Adipocyte (in vitro differentiated cells): ENCODE measurements at regions not wholly inside any gene's neighbourhood (a gene's known extent, or its start where the extent isn't known, plus 50 kb on each side); places are given as distances from the start of the nearest gene placed in this dataset.

Experiments
- DNase-seq: peaks from one replicate; pipeline ENCODE4 v3.0.0-alpha.2; 2015; ENCODE audit warnings: low read depth
- H3K27me3 ChIP-seq: replicated peaks from 2 replicates; pipeline ENCODE4 v1.7.0; 2013; ENCODE audit warnings: mild to moderate bottlenecking, low read length, moderate library complexity; ENCODE audit not compliant: control insufficient read depth, insufficient read depth
- H3K36me3 ChIP-seq: 2 replicates; pipeline ENCODE4 v1.7.0; 2013; ENCODE audit warnings: low read length, mild to moderate bottlenecking, moderate library complexity; ENCODE audit not compliant: control insufficient read depth, insufficient read depth, severe bottlenecking
- H3K4me1 ChIP-seq: 2 replicates; pipeline ENCODE4 v1.7.0; 2013; ENCODE audit warnings: mild to moderate bottlenecking, low read length, moderate library complexity; ENCODE audit not compliant: control insufficient read depth, insufficient read depth
- H3K4me3 ChIP-seq: 2 replicates; pipeline ENCODE4 v1.7.0; 2013; ENCODE audit warnings: mild to moderate bottlenecking, low read length, moderate library complexity
- H3K9ac ChIP-seq: 2 replicates; pipeline ENCODE4 v1.7.0; 2013; ENCODE audit warnings: mild to moderate bottlenecking, low read length, moderate library complexity
- H3K9me3 ChIP-seq: 2 replicates; pipeline ENCODE4 v1.7.0; 2013; ENCODE audit warnings: mild to moderate bottlenecking, low read length, moderate library complexity; ENCODE audit not compliant: control insufficient read depth

GRCh38 chr7:106606120-106606519 is 54.8 kb downstream of the CCDC71L start:
- DNase-seq = no peak
- Histone ChIP-seq H3K36me3 (no peaks in the 10 kb centered on the region), H3K4me3 (no peak overlapping the region), H3K27me3 (no peaks in the 10 kb centered on the region), H3K9ac (no peak overlapping the region), H3K9me3 (no peaks in the 10 kb centered on the region), H3K4me1 (peaks cover 25% of the 10 kb centered on the region)

DNA sequence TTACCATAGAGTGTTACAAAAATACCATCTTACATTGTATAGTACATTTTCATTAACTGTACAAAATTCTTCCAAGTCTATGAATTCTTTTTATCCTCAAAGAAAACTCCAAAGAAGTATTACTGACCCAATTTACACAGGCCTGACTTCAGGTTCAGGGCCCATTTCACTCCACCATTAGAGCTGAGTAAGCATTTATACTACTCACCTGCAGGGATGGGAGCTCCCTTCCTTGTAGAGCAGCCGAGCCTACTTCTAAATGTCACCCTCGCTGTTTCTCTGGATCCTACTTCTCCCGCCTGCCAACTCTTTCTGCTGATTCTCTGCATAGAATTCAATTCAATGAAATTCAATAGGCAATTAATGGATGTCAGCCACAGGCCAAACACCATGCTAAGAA is 56.0 kb downstream of the CCDC71L start:
- H3K4me3 ChIP-seq = no peak overlapping the region
- H3K4me1 ChIP-seq = peaks cover 23% of the 10 kb centered on the region
- H3K9me3 ChIP-seq = no peaks in the 10 kb centered on the region
- no peaks in the 10 kb centered on the region for H3K36me3 ChIP-seq
- no peaks in the 10 kb centered on the region for H3K27me3 ChIP-seq
- no peak overlapping the region for H3K9ac ChIP-seq
- DNase-seq = no peak

DNA sequence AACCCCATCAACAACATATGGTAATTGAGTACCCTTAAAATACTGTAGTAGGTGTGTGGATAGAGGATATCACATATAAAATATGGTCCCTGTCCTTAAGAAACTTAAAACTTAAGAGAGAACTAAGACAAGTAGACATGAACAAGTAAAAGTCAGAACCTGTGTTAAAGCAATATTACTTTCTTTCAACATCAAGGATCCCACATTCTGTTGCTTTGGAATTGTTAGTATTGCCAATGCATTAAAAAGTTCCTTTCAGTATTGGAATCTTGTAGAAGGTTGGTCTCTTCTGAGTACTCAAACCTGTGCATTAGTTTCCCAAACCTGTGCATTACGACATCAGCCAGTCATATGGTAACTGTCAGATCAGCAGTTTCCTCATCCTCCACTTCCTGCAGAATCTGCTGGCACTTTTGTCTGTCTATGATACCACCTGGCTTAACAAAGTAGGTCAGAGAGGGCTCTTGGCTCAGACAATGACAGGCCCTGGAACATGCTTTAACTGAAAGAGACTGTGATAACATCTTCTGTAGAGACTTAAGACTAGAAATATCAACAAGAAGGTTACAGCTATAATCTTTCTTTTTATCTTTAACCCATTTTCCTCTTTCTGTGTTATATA is 56.5 kb downstream of the CCDC71L start:
- Histone ChIP-seq H3K27me3 (no peaks in the 10 kb centered on the region), H3K4me3 (no peak overlapping the region), H3K9ac (no peak overlapping the region), H3K36me3 (no peaks in the 10 kb centered on the region), H3K4me1 (peaks cover 17% of the 10 kb centered on the region), H3K9me3 (no peaks in the 10 kb centered on the region)
- DNase-seq = no peak

DNA sequence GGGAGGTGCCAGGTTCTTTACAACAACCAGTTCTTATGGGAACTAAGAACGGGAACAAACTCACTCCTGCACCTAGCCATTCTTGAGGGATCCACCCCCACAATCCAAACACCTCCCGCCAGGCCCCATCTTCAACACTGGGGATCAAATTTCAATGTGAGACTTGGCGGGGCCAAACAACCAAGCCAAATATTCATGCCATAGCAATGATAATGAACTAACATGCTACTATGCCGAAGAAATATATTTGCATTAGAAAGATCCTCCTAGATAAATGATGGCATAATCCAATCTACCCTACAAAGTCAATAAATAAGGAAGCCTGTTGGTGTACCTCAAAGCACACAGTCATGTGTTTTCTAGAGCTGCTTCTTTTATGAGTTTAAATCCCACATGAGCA is 57.6 kb downstream of the CCDC71L start:
- H3K4me1 ChIP-seq = peaks cover 6% of the 10 kb centered on the region
- no peaks in the 10 kb centered on the region for H3K27me3 ChIP-seq
- H3K9ac ChIP-seq = no peak overlapping the region
- no peaks in the 10 kb centered on the region for H3K9me3 ChIP-seq
- DNase-seq = no peak
- H3K4me3 ChIP-seq = no peak overlapping the region
- H3K36me3 ChIP-seq = no peaks in the 10 kb centered on the region

DNA sequence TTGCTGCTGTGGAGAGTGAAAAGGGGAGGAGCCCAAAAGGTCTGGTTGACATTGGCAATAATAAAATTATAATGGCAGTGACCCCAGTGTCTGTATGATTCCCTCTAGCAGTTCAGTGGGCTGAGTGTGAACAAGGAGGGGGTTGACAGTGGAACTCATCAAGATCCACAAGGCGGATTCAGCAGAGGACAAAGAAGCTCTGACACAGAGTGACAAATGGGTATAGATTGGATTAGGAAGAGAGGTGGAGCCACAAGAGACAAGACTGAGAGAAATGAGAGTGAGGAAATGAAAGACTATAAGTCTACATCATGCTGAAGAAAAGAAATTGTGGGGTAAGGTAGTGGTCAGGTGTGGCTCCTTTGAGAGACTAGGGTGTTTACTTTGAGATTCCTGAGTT is 58.9 kb downstream of the CCDC71L start:
- no peak for DNase-seq
- H3K27me3 ChIP-seq = no peaks in the 10 kb centered on the region
- no peak overlapping the region for H3K4me3 ChIP-seq
- H3K4me1 ChIP-seq = peaks cover 9% of the 10 kb centered on the region
- no peaks in the 10 kb centered on the region for H3K36me3 ChIP-seq
- H3K9me3 ChIP-seq = no peaks in the 10 kb centered on the region
- H3K9ac ChIP-seq = no peak overlapping the region

- no peaks in the 10 kb centered on the region for H3K27me3 ChIP-seq
- no peak overlapping the region for H3K4me3 ChIP-seq
- no peak for DNase-seq
- H3K36me3 ChIP-seq = no peaks in the 10 kb centered on the region
- peaks cover 9% of the 10 kb centered on the region for H3K4me1 ChIP-seq
- H3K9ac ChIP-seq = no peak overlapping the region
- H3K9me3 ChIP-seq = no peaks in the 10 kb centered on the region
These were observed 60.2 kb downstream of the CCDC71L start for GRCh38 chr7:106600569-106601373.

DNA sequence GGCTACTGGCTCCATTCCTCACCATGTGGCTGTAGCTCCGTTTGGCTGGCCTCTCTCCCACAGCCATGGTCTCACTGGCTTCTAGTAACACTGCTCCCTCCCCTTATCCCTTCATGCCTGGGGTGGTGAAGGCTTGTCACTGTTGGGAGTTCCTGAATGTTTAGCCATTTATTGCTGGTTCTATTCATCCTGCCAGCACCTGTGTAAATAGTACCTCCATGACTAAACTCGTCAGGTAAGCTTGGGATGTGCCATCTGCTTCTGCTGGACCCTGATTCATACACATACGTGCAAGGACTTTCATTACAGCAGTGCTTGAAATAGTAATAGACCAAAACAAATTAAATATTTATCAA is 61.6 kb downstream of the CCDC71L start:
- no peak overlapping the region for H3K4me3 ChIP-seq
- H3K9ac ChIP-seq = no peak overlapping the region
- no peaks in the 10 kb centered on the region for H3K9me3 ChIP-seq
- DNase-seq = no peak
- peaks cover 9% of the 10 kb centered on the region for H3K4me1 ChIP-seq
- no peaks in the 10 kb centered on the region for H3K27me3 ChIP-seq
- H3K36me3 ChIP-seq = no peaks in the 10 kb centered on the region

- peaks cover 9% of the 10 kb centered on the region for H3K4me1 ChIP-seq
- peak; percentile 65 for DNase-seq
- H3K9me3 ChIP-seq = no peaks in the 10 kb centered on the region
- peak overlapping the region; percentile 69 for H3K4me3 ChIP-seq
- no peaks in the 10 kb centered on the region for H3K27me3 ChIP-seq
- peak overlapping the region; percentile 70 for H3K9ac ChIP-seq
- no peaks in the 10 kb centered on the region for H3K36me3 ChIP-seq
These were observed 62.2 kb downstream of the CCDC71L start for GRCh38 chr7:106598663-106599342.

DNA sequence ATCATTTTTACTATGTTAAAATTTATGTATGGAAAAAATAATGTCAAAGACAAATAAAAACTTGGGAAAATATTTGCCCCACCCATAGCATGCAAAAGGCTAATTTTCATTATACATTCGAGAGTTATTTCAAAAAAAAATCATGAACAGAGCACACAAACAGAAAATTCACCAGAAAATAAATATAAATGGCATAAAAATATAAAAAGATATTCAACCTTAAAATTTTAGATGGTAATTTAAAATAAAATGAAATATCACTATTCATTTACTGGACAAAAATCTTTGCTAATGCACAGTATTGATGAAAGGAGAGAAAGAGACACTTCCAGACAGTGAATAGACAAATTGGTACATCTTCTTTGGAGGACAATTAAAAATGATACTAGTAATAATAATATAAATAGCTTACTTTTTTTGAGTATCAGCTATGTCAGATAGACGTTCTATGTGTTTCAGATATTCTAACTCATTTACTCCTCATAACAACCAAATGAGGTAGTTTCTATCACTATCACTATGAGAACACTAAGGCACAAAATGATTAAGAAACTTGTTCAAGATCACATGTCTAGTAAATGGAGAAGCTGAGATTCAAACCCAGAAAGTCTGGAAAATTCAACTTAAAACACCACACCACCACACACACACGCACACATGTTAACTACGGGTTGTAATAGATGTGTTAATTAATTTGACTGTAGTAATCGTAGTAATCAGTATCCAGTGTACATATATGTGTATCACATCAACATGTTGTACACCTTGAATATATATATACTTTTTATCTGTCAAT is 63.0 kb downstream of the CCDC71L start:
- H3K9me3 ChIP-seq = no peaks in the 10 kb centered on the region
- H3K9ac ChIP-seq = peak overlapping the region; percentile 70
- no peaks in the 10 kb centered on the region for H3K27me3 ChIP-seq
- no peaks in the 10 kb centered on the region for H3K36me3 ChIP-seq
- DNase-seq = no peak
- peak overlapping the region; percentile 69 for H3K4me3 ChIP-seq
- H3K4me1 ChIP-seq = peaks cover 14% of the 10 kb centered on the region

GRCh38 chr7:106597014-106597413 is 63.9 kb downstream of the CCDC71L start:
- no peak for DNase-seq
- Histone ChIP-seq H3K27me3 (no peaks in the 10 kb centered on the region), H3K9me3 (no peaks in the 10 kb centered on the region), H3K9ac (no peak overlapping the region), H3K36me3 (no peaks in the 10 kb centered on the region), H3K4me1 (peaks cover 14% of the 10 kb centered on the region), H3K4me3 (no peak overlapping the region)

DNA sequence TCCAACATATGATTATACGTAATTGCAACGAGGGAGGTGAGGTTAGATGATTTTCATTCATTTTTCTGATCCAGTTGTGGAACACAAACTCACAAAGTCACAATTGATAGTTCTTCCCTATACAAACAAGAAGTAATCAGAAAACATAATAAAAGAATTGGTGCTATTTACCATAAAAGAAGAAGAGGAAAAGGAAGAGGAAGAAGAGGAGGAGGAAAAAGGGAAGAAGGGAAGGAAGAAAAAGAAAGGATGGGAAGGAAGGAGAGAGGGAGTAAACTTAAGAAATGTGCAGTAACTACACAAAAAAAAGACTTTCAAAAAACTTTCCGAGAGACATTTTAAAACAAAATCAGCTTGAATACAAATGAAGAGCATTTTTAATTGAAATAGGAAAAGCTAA is 65.0 kb downstream of the CCDC71L start:
- Histone ChIP-seq H3K36me3 (no peaks in the 10 kb centered on the region), H3K27me3 (no peaks in the 10 kb centered on the region), H3K4me1 (peaks cover 14% of the 10 kb centered on the region), H3K4me3 (no peak overlapping the region), H3K9ac (no peak overlapping the region), H3K9me3 (no peaks in the 10 kb centered on the region)
- no peak for DNase-seq
